22Rv1 (cell line): ENCODE measurements at regions not wholly inside any gene's neighbourhood (a gene's known extent, or its start where the extent isn't known, plus 50 kb on each side); places are given as distances from the start of the nearest gene placed in this dataset.

Experiments
- ZFX ChIP-seq: fragments of 450-650 bp; IDR thresholded peaks from 2 replicates; pipeline ENCODE4 v1.6.1; 2017; ENCODE audit warnings: antibody characterized with exemption, borderline replicate concordance
- TF ChIP-seq, protein P1 (sequence below): fragments of 450-650 bp; IDR thresholded peaks from 2 replicates; pipeline ENCODE4 v1.5.1; 2017; ENCODE audit warnings: mild to moderate bottlenecking

DNA sequence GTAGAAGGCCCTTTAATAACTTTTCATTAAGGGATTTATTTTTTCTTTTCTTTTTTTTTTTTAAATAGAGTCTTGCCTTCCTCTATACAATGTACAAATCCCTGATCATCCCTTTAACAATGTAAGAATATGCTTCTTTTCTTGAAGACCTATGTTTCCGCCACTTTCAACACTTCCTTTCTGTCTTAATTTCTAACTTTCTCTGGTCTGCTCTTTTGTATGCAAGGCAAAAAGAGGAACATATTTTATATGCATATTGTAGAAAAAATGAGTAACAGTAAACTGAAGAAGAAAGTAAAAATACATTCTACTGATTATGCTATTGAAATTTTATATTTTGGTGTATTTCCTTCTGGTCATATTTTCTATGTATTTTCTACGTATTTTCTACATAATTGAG lies 484.7 kb downstream of the TFAP2B start:
- TF ChIP-seq, protein P1, sequence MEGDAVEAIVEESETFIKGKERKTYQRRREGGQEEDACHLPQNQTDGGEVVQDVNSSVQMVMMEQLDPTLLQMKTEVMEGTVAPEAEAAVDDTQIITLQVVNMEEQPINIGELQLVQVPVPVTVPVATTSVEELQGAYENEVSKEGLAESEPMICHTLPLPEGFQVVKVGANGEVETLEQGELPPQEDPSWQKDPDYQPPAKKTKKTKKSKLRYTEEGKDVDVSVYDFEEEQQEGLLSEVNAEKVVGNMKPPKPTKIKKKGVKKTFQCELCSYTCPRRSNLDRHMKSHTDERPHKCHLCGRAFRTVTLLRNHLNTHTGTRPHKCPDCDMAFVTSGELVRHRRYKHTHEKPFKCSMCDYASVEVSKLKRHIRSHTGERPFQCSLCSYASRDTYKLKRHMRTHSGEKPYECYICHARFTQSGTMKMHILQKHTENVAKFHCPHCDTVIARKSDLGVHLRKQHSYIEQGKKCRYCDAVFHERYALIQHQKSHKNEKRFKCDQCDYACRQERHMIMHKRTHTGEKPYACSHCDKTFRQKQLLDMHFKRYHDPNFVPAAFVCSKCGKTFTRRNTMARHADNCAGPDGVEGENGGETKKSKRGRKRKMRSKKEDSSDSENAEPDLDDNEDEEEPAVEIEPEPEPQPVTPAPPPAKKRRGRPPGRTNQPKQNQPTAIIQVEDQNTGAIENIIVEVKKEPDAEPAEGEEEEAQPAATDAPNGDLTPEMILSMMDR, result no peak
- TF ChIP-seq ZFX, result no peak
